GM23338 (cell line): ENCODE measurements at regions not wholly inside any gene's neighbourhood (a gene's known extent, or its start where the extent isn't known, plus 50 kb on each side); places are given as distances from the start of the nearest gene placed in this dataset.

Experiments
- ATAC-seq: fragments of 200-7000 bp; cut with Tn5 transposase; 3 replicates; pipeline ENCODE4 v1.9.1; 2020
- DNase-seq: peaks from one replicate; pipeline ENCODE4 v3.0.0-alpha.2; 2015; ENCODE audit warnings: low spot score
- H2AFZ ChIP-seq: fragments of 200-600 bp; sonication (generic); 2 replicates; pipeline ENCODE4 v1.8.0; 2016; ENCODE audit warnings: antibody characterized with exemption, mild to moderate bottlenecking, moderate library complexity
- H3F3A ChIP-seq: fragments of 200-600 bp; sonication (generic); replicated peaks from 2 replicates; pipeline ENCODE4 v1.8.0; 2017; ENCODE audit warnings: antibody characterized with exemption, mixed run types, low read depth
- H3K27ac ChIP-seq: fragments of 200-600 bp; sonication (generic); 2 replicates; pipeline ENCODE4 v1.6.1; 2016; ENCODE audit warnings: low read depth
- H3K27me3 ChIP-seq: fragments of 200-600 bp; sonication (generic); 2 replicates; pipeline ENCODE4 v1.8.0; 2016; ENCODE audit warnings: mild to moderate bottlenecking, mixed run types, moderate library complexity; ENCODE audit not compliant: insufficient read depth
- H3K36me3 ChIP-seq: fragments of 200-600 bp; sonication (generic); 2 replicates; pipeline ENCODE4 v1.8.0; 2016; ENCODE audit warnings: mild to moderate bottlenecking; ENCODE audit not compliant: insufficient read depth
- H3K4me1 ChIP-seq: fragments of 200-600 bp; sonication (generic); 2 replicates; pipeline ENCODE4 v1.8.0; 2016; ENCODE audit warnings: mild to moderate bottlenecking, moderate library complexity; ENCODE audit not compliant: insufficient read depth
- H3K4me2 ChIP-seq: fragments of 200-600 bp; sonication (generic); 2 replicates; pipeline ENCODE4 v1.7.1; 2017; ENCODE audit warnings: mixed run types
- H3K4me3 ChIP-seq: fragments of 200-600 bp; sonication (generic); 2 replicates; pipeline ENCODE4 v1.6.1; 2016; ENCODE audit warnings: mixed run types
- H3K79me2 ChIP-seq: fragments of 200-600 bp; sonication (generic); replicated peaks from 2 replicates; pipeline ENCODE4 v1.8.0; 2017; ENCODE audit warnings: mild to moderate bottlenecking; ENCODE audit not compliant: insufficient read depth
- H3K9me2 ChIP-seq: fragments of 200-600 bp; sonication (generic); 2 replicates; pipeline ENCODE4 v1.8.0; 2017; ENCODE audit not compliant: insufficient read depth
- H4K20me1 ChIP-seq: fragments of 200-600 bp; sonication (generic); replicated peaks from 2 replicates; pipeline ENCODE4 v1.8.0; 2017; ENCODE audit warnings: mild to moderate bottlenecking; ENCODE audit not compliant: insufficient read depth
- H3K27ac Mint-ChIP-seq: 2 replicates; pipeline ENCODE4 v1.8.0; 2020; ENCODE audit warnings: inconsistent platforms, mild to moderate bottlenecking, moderate library complexity, mixed read lengths
- H3K27me3 Mint-ChIP-seq: 3 replicates; pipeline ENCODE4 v1.8.0; 2022; ENCODE audit warnings: low read depth, mild to moderate bottlenecking, moderate library complexity, mixed read lengths, inconsistent platforms; ENCODE audit not compliant: insufficient read depth, poor library complexity
- H3K36me3 Mint-ChIP-seq: 3 replicates; pipeline ENCODE4 v1.8.0; 2021; ENCODE audit warnings: low read depth, mild to moderate bottlenecking, inconsistent platforms, moderate library complexity, mixed read lengths
- H3K4me1 Mint-ChIP-seq: 3 replicates; pipeline ENCODE4 v1.8.0; 2020; ENCODE audit warnings: mild to moderate bottlenecking, inconsistent platforms, mixed read lengths
- H3K4me3 Mint-ChIP-seq: 3 replicates; pipeline ENCODE4 v1.8.0; 2021; ENCODE audit warnings: moderate library complexity, mild to moderate bottlenecking, inconsistent platforms, mixed read lengths
- H3K9me3 Mint-ChIP-seq: 3 replicates; pipeline ENCODE4 v1.8.0; 2020; ENCODE audit warnings: moderate library complexity, mild to moderate bottlenecking, inconsistent platforms, mixed read lengths
- CREB1 ChIP-seq: fragments of 250-450 bp; sonication (Bioruptor Pico); IDR thresholded peaks from 2 replicates; pipeline ENCODE4 v1.5.0; 2020; ENCODE audit warnings: low read depth, mild to moderate bottlenecking, moderate library complexity
- CTCF ChIP-seq, 2 experiments: fragments of 200-600 bp in 1 of 2; sonication (generic) in 1 of 2; conservative IDR thresholded peaks; 2 replicates each; pipeline versions ENCODE4 v1.5.1 to v1.6.1; 2016 to 2017; ENCODE audit warnings: antibody characterized with exemption in 2 of 2, low read depth in 2 of 2, mild to moderate bottlenecking in 2 of 2, moderate library complexity in 1 of 2
- ETS1 ChIP-seq: IDR thresholded peaks from 2 replicates; pipeline ENCODE4 v1.6.1; 2016; ENCODE audit warnings: antibody characterized with exemption
- EZH2 ChIP-seq: fragments of 200-600 bp; sonication (generic); IDR thresholded peaks from one replicate; pipeline ENCODE4 v1.8.0; 2017; ENCODE audit warnings: antibody characterized with exemption, mild to moderate bottlenecking, low read depth; ENCODE audit not compliant: unreplicated experiment
- EZH2phosphoT487 ChIP-seq: fragments of 200-600 bp; sonication (generic); IDR thresholded peaks from one replicate; pipeline ENCODE4 v1.8.1; 2018; ENCODE audit warnings: antibody characterized with exemption; ENCODE audit not compliant: unreplicated experiment
- JUNB ChIP-seq: IDR thresholded peaks from one replicate; pipeline ENCODE4 v1.6.1; 2016; ENCODE audit warnings: antibody characterized with exemption; ENCODE audit not compliant: unreplicated experiment
- NANOG ChIP-seq: IDR thresholded peaks from 2 replicates; pipeline ENCODE4 v1.6.1; 2016; ENCODE audit warnings: antibody characterized with exemption, borderline replicate concordance
- POLR2AphosphoS5 ChIP-seq: IDR thresholded peaks from 2 replicates; pipeline ENCODE4 v1.6.1; 2016; ENCODE audit warnings: antibody characterized with exemption, low read depth
- REST ChIP-seq: IDR thresholded peaks from one replicate; pipeline ENCODE4 v1.6.1; 2018; ENCODE audit warnings: antibody characterized with exemption; ENCODE audit not compliant: unreplicated experiment
- STAT1 ChIP-seq: IDR thresholded peaks from one replicate; pipeline ENCODE4 v1.6.1; 2016; ENCODE audit warnings: antibody characterized with exemption; ENCODE audit not compliant: unreplicated experiment
- ZNF114 ChIP-seq: fragments of 250-450 bp; sonication (Bioruptor Pico); IDR thresholded peaks from 2 replicates; pipeline ENCODE4 v1.5.0; 2020; ENCODE audit warnings: mild to moderate bottlenecking, moderate library complexity
- ZNF331 ChIP-seq: fragments of 250-450 bp; sonication (Bioruptor Pico); IDR thresholded peaks from 2 replicates; pipeline ENCODE4 v1.5.0; 2020; ENCODE audit warnings: low read depth, mild to moderate bottlenecking, moderate library complexity
- ZNF462 ChIP-seq: fragments of 250-450 bp; sonication (Bioruptor Pico); IDR thresholded peaks from 2 replicates; pipeline ENCODE4 v1.5.0; 2020; ENCODE audit warnings: mild to moderate bottlenecking, moderate library complexity

- 0 out of 3 replicates have a peak, but pooled peaks cover 2% of the 10 kb centered on the region for H3K9me3 Mint-ChIP-seq
- Histone ChIP-seq H4K20me1 (no peaks in the 10 kb centered on the region), H3K4me1 (no peaks in the 10 kb centered on the region), H2AFZ (no peak overlapping the region), H3K9me2 (no peaks in the 10 kb centered on the region; the same call in 1 of the 2 replicates), H3K36me3 (no peaks in the 10 kb centered on the region), H3K27ac (no peak overlapping the region), H3K4me2 (no peak overlapping the region), H3K4me3 (no peak overlapping the region), H3K27me3 (no peaks in the 10 kb centered on the region), H3F3A (no peaks in the 10 kb centered on the region), H3K79me2 (no peaks in the 10 kb centered on the region)
- TF ChIP-seq POLR2AphosphoS5 = no peak
- no peak for TF ChIP-seq ETS1
- TF ChIP-seq EZH2phosphoT487 = no peak
- TF ChIP-seq CREB1 (CRISPR knock-in tag) = no peak
- no peak for TF ChIP-seq CTCF (conservative IDR thresholded peaks at IDR 0.05; ENCODE audit: low read depth in 2 of 2)
- TF ChIP-seq ZNF114 (CRISPR knock-in tag) = no peak
- no peak for TF ChIP-seq ZNF462 (CRISPR knock-in tag)
- TF ChIP-seq ZNF331 (CRISPR knock-in tag) = no peak
- TF ChIP-seq NANOG = no peak
- TF ChIP-seq JUNB = no peak
- TF ChIP-seq EZH2 = no peak
- no peak for TF ChIP-seq STAT1
- TF ChIP-seq REST = no peak
- ATAC-seq = no peak
- H3K27me3 Mint-ChIP-seq = no peaks in the 10 kb centered on the region
- DNase-seq = no peak
- no peaks in the 10 kb centered on the region for H3K36me3 Mint-ChIP-seq
- no peak overlapping the region for H3K4me3 Mint-ChIP-seq
- no peak overlapping the region for H3K27ac Mint-ChIP-seq
- no peaks in the 10 kb centered on the region for H3K4me1 Mint-ChIP-seq
Measured at GRCh38 chr1:193819376-193819775, 633.0 kb upstream of the B3GALT2 start.
